Neural cell (in vitro differentiated cells): ENCODE measurements at regions not wholly inside any gene's neighbourhood (a gene's known extent, or its start where the extent isn't known, plus 50 kb on each side); places are given as distances from the start of the nearest gene placed in this dataset.

Source experiments
- H2AFZ ChIP-seq: fragments of 200-600, 300-800 bp; sonication (generic), shearing (Covaris generic); 2 replicates; pipeline ENCODE4 v1.6.0; 2014; ENCODE audit warnings: low read depth, mild to moderate bottlenecking, antibody characterized with exemption, low read length, moderate library complexity
- H3F3A ChIP-seq: fragments of 200-600 bp; shearing (Covaris generic); 2 replicates; pipeline ENCODE4 v1.6.1; 2016; ENCODE audit warnings: mild to moderate bottlenecking, moderate library complexity, mixed read lengths, antibody characterized with exemption, low read length; ENCODE audit not compliant: insufficient read depth, poor library complexity, severe bottlenecking
- H3K27ac ChIP-seq: fragments of 200-600, 300-800 bp; sonication (generic), shearing (Covaris generic); 2 replicates; pipeline ENCODE4 v1.5.1; 2014; ENCODE audit warnings: mild to moderate bottlenecking, low read length, moderate library complexity
- H3K27me3 ChIP-seq: fragments of 300-800, 200-600 bp; sonication (generic), shearing (Covaris generic); 2 replicates; pipeline ENCODE4 v1.6.0; 2014; ENCODE audit warnings: mild to moderate bottlenecking, low read depth, low read length, moderate library complexity; ENCODE audit not compliant: insufficient read depth
- H3K36me3 ChIP-seq: fragments of 300-800, 200-600 bp; sonication (generic), shearing (Covaris generic); 2 replicates; pipeline ENCODE4 v1.5.1; 2014; ENCODE audit warnings: mild to moderate bottlenecking, antibody characterized with exemption, low read length, moderate library complexity; ENCODE audit not compliant: insufficient read depth
- H3K4me2 ChIP-seq: fragments of 300-800, 200-600 bp; sonication (generic), shearing (Covaris generic); 2 replicates; pipeline ENCODE4 v1.6.0; 2014; ENCODE audit warnings: mild to moderate bottlenecking, low read length
- H3K4me3 ChIP-seq: fragments of 300-800, 200-600 bp; sonication (generic), shearing (Covaris generic); 2 replicates; pipeline ENCODE4 v1.5.1; 2014; ENCODE audit warnings: mild to moderate bottlenecking, low read length, moderate library complexity
- H3K79me2 ChIP-seq: fragments of 200-600 bp; shearing (Covaris generic); replicated peaks from 2 replicates; pipeline ENCODE4 v1.6.0; 2014; ENCODE audit warnings: mild to moderate bottlenecking, low read length, moderate library complexity; ENCODE audit not compliant: insufficient read depth
- H3K9ac ChIP-seq: fragments of 300-800, 200-600 bp; sonication (generic), shearing (Covaris generic); 2 replicates; pipeline ENCODE4 v1.6.1; 2016; ENCODE audit warnings: mild to moderate bottlenecking, low read length, mixed read lengths
- H3K9me2 ChIP-seq: fragments of 200-600 bp; shearing (Covaris generic); 2 replicates; pipeline ENCODE4 v1.6.1; 2016; ENCODE audit warnings: mild to moderate bottlenecking, low read length, mixed read lengths; ENCODE audit not compliant: insufficient read depth
- H3K9me3 ChIP-seq: fragments of 200-600, 300-800 bp; sonication (generic), shearing (Covaris generic); 2 replicates; pipeline ENCODE4 v1.6.1; 2016; ENCODE audit warnings: mild to moderate bottlenecking, mixed run types, low read length, moderate library complexity, mixed read lengths
- H4K20me1 ChIP-seq: fragments of 200-600 bp; shearing (Covaris generic); 2 replicates; pipeline ENCODE4 v1.6.1; 2016; ENCODE audit warnings: mild to moderate bottlenecking, mixed run types; ENCODE audit not compliant: insufficient read depth
- EP300 ChIP-seq: fragments of 450-650 bp; conservative IDR thresholded peaks from 2 replicates; pipeline ENCODE4 v1.6.1; 2014; ENCODE audit warnings: antibody characterized with exemption, mild to moderate bottlenecking, moderate library complexity; ENCODE audit not compliant: poor library complexity, severe bottlenecking
- EZH2 ChIP-seq: fragments of 200-600, 300-800 bp; shearing (Covaris generic), sonication (generic); IDR thresholded peaks from 2 replicates; pipeline ENCODE4 v1.6.1; 2014; ENCODE audit warnings: antibody characterized with exemption, low read length, borderline replicate concordance, mild to moderate bottlenecking; ENCODE audit not compliant: insufficient read depth, poor library complexity, severe bottlenecking
- MXI1 ChIP-seq: fragments of 450-650 bp; conservative IDR thresholded peaks from 2 replicates; pipeline ENCODE4 v1.6.1; 2014; ENCODE audit warnings: antibody characterized with exemption, mild to moderate bottlenecking; ENCODE audit not compliant: poor library complexity, severe bottlenecking
- POLR2AphosphoS5 ChIP-seq: IDR thresholded peaks from 2 replicates; pipeline ENCODE4 v1.6.1; 2012
- RAD21 ChIP-seq: fragments of 450-650 bp; conservative IDR thresholded peaks from 2 replicates; pipeline ENCODE4 v1.6.1; 2014; ENCODE audit warnings: antibody characterized with exemption, mild to moderate bottlenecking, moderate library complexity
- SMC3 ChIP-seq: fragments of 450-650 bp; conservative IDR thresholded peaks from 2 replicates; pipeline ENCODE4 v1.6.1; 2014; ENCODE audit warnings: antibody characterized with exemption, mild to moderate bottlenecking, moderate library complexity; ENCODE audit not compliant: poor library complexity
- TAF1 ChIP-seq: IDR thresholded peaks from 2 replicates; pipeline ENCODE4 v1.6.1; 2012; ENCODE audit warnings: low read depth
- TF ChIP-seq, protein P1 (sequence below): IDR thresholded peaks from 2 replicates; pipeline ENCODE4 v1.6.1; 2012; ENCODE audit warnings: borderline replicate concordance
- TF ChIP-seq, protein P2 (sequence below): fragments of 450-650 bp; IDR thresholded peaks from 2 replicates; pipeline ENCODE4 v1.5.1; 2014; ENCODE audit warnings: antibody characterized with exemption, mild to moderate bottlenecking, moderate library complexity; ENCODE audit not compliant: poor library complexity, severe bottlenecking

DNA sequence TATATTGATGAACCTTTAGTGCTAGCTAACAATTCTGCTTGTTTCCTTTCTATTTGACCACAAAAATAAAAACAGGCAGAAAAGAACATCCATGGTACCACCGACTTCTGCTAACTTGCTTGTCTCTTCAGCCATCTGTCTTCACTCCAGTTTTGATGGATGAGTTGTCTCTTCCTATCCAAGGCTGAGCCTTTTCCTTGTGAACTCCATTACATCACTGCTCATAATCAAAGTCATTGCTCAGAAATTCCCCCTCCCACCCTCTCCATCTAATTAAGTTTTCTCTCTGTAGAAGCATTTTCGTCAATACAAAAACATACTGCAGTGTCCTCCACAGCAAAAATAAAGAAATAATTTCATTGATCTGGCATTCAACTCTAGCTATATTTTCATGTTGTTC, 184.4 kb downstream of the SPCS3 start:
- Histone ChIP-seq H3K79me2 (no peaks in the 10 kb centered on the region), H3K4me2 (no peak overlapping the region), H3K27ac (no peak overlapping the region), H3K9ac (no peak overlapping the region), H3K9me2 (no peaks in the 10 kb centered on the region), H3K4me3 (no peak overlapping the region), H3K9me3 (no peaks in the 10 kb centered on the region), H2AFZ (no peak overlapping the region), H3K27me3 (no peaks in the 10 kb centered on the region), H4K20me1 (no peaks in the 10 kb centered on the region), H3F3A (no peaks in the 10 kb centered on the region), H3K36me3 (no peaks in the 10 kb centered on the region)
- TF ChIP-seq, protein P1, sequence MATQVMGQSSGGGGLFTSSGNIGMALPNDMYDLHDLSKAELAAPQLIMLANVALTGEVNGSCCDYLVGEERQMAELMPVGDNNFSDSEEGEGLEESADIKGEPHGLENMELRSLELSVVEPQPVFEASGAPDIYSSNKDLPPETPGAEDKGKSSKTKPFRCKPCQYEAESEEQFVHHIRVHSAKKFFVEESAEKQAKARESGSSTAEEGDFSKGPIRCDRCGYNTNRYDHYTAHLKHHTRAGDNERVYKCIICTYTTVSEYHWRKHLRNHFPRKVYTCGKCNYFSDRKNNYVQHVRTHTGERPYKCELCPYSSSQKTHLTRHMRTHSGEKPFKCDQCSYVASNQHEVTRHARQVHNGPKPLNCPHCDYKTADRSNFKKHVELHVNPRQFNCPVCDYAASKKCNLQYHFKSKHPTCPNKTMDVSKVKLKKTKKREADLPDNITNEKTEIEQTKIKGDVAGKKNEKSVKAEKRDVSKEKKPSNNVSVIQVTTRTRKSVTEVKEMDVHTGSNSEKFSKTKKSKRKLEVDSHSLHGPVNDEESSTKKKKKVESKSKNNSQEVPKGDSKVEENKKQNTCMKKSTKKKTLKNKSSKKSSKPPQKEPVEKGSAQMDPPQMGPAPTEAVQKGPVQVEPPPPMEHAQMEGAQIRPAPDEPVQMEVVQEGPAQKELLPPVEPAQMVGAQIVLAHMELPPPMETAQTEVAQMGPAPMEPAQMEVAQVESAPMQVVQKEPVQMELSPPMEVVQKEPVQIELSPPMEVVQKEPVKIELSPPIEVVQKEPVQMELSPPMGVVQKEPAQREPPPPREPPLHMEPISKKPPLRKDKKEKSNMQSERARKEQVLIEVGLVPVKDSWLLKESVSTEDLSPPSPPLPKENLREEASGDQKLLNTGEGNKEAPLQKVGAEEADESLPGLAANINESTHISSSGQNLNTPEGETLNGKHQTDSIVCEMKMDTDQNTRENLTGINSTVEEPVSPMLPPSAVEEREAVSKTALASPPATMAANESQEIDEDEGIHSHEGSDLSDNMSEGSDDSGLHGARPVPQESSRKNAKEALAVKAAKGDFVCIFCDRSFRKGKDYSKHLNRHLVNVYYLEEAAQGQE: no peak
- TF ChIP-seq SMC3 (no peak), MXI1 (no peak), EP300 (no peak), EZH2 (no peak), POLR2AphosphoS5 (no peak), TAF1 (no peak), RAD21 (no peak)
- TF ChIP-seq, protein P2, sequence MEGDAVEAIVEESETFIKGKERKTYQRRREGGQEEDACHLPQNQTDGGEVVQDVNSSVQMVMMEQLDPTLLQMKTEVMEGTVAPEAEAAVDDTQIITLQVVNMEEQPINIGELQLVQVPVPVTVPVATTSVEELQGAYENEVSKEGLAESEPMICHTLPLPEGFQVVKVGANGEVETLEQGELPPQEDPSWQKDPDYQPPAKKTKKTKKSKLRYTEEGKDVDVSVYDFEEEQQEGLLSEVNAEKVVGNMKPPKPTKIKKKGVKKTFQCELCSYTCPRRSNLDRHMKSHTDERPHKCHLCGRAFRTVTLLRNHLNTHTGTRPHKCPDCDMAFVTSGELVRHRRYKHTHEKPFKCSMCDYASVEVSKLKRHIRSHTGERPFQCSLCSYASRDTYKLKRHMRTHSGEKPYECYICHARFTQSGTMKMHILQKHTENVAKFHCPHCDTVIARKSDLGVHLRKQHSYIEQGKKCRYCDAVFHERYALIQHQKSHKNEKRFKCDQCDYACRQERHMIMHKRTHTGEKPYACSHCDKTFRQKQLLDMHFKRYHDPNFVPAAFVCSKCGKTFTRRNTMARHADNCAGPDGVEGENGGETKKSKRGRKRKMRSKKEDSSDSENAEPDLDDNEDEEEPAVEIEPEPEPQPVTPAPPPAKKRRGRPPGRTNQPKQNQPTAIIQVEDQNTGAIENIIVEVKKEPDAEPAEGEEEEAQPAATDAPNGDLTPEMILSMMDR: no peak

DNA sequence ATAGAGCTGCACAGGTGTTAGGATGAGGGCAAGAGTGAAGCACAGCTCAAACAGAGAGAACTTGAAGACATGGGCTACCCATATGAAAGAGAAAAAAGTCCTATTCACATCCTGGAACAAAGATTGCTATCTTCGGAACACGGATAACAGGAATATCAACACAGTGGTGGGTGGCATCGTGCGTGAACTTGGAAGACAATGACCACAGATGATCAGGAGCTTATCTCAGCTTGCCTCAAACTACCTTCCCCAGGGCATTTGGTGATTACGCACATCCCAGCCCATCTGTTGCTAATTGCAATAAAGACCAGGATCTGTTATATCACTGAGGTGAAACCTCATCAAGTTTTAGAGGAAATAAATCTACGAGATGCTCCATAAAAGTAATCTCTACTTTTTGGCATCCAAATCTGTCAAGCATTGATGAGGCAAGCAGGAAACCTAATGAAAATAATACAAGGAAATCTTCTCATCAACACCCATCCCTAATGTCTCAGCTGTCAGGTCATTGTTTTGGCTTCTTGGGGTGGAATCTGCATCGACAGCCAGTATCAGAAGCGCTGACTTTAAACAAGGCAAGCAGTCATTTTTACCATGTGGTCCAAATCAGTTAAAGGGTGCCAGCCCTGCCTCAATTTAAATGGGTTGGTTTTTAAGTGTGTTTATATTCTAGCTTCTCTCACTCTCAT, 188.2 kb downstream of the SPCS3 start:
- Histone ChIP-seq H3K27ac (no peak overlapping the region), H2AFZ (no peak overlapping the region), H3K4me3 (no peak overlapping the region), H3K9me2 (no peaks in the 10 kb centered on the region), H3K79me2 (no peaks in the 10 kb centered on the region), H4K20me1 (no peaks in the 10 kb centered on the region), H3F3A (no peaks in the 10 kb centered on the region), H3K9ac (no peak overlapping the region), H3K27me3 (no peaks in the 10 kb centered on the region), H3K36me3 (no peaks in the 10 kb centered on the region), H3K9me3 (no peaks in the 10 kb centered on the region), H3K4me2 (no peak overlapping the region)
- TF ChIP-seq EZH2 (no peak), POLR2AphosphoS5 (no peak), RAD21 (no peak), MXI1 (no peak), TAF1 (no peak), EP300 (no peak), SMC3 (no peak)
- TF ChIP-seq, protein P1: no peak
- TF ChIP-seq, protein P2: no peak
